ENCODE measurements at regions not wholly inside any gene's neighbourhood (a gene's known extent, or its start where the extent isn't known, plus 50 kb on each side); places are given as distances from the start of the nearest gene placed in this dataset.

DNA sequence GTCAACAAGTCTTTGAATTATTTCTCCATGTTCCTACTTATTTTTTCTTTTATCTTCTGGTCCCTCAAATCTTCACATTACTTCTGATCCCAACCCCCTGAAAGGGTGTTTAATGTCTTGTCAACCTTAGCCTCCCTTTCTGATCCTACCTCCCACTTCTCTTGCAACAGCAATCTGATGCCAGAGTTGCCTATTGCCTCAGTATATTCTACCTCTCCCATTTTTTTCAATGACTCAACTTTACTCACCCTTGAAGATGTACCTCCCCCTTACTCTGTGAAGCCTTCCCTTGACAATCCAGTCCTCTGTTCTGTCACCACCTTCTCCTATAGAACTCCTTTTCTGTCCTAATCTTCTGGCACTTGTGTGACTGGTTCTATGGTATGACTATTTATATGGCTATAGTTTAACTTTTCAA is 99.5 kb upstream of the CD55 start:
- TF ChIP-seq, protein P1, sequence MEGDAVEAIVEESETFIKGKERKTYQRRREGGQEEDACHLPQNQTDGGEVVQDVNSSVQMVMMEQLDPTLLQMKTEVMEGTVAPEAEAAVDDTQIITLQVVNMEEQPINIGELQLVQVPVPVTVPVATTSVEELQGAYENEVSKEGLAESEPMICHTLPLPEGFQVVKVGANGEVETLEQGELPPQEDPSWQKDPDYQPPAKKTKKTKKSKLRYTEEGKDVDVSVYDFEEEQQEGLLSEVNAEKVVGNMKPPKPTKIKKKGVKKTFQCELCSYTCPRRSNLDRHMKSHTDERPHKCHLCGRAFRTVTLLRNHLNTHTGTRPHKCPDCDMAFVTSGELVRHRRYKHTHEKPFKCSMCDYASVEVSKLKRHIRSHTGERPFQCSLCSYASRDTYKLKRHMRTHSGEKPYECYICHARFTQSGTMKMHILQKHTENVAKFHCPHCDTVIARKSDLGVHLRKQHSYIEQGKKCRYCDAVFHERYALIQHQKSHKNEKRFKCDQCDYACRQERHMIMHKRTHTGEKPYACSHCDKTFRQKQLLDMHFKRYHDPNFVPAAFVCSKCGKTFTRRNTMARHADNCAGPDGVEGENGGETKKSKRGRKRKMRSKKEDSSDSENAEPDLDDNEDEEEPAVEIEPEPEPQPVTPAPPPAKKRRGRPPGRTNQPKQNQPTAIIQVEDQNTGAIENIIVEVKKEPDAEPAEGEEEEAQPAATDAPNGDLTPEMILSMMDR (IDR thresholded peaks at IDR 0.05) = no peak
- no peak for TF ChIP-seq POLR2A (IDR thresholded peaks at IDR 0.05)

Data from Peyer's patch (tissue), 4 donors.